Esophagus (tissue), 2 donors: ENCODE measurements at regions not wholly inside any gene's neighbourhood (a gene's known extent, or its start where the extent isn't known, plus 50 kb on each side); places are given as distances from the start of the nearest gene placed in this dataset.

Source experiments
- H3K27ac ChIP-seq, 2 donors: one replicate each; pipeline ENCODE4 v1.5.1; 2013; ENCODE audit warnings: low read depth in 2 of 2, mild to moderate bottlenecking in 2 of 2, inconsistent platforms in 1 of 2, low read length in 1 of 2, moderate library complexity in 1 of 2
- H3K27me3 ChIP-seq, 2 donors: one replicate each; pipeline ENCODE4 v1.6.1; 2013; ENCODE audit warnings: low read length in 2 of 2, control low read depth in 1 of 2, mild to moderate bottlenecking in 1 of 2; ENCODE audit not compliant: insufficient read depth in 2 of 2, control insufficient read depth in 1 of 2
- H3K36me3 ChIP-seq, 2 donors: one replicate each; pipeline ENCODE4 v1.6.1; 2013; ENCODE audit warnings: low read length in 1 of 2; ENCODE audit not compliant: control insufficient read depth in 2 of 2, insufficient read depth in 2 of 2
- H3K4me1 ChIP-seq, 2 donors: one replicate each; pipeline ENCODE4 v1.6.1; 2013; ENCODE audit warnings: low read length in 1 of 2; ENCODE audit not compliant: control insufficient read depth in 2 of 2, insufficient read depth in 2 of 2
- H3K4me3 ChIP-seq, 2 donors: one replicate each; pipeline ENCODE4 v1.5.1; 2013; ENCODE audit warnings: low read length in 2 of 2, mild to moderate bottlenecking in 2 of 2, low read depth in 1 of 2, moderate library complexity in 1 of 2
- H3K9me3 ChIP-seq, 2 donors: one replicate each; pipeline ENCODE4 v1.6.1; 2013; ENCODE audit warnings: mild to moderate bottlenecking in 2 of 2, low read depth in 1 of 2, low read length in 1 of 2, moderate library complexity in 1 of 2; ENCODE audit not compliant: control insufficient read depth in 2 of 2, insufficient read depth in 1 of 2
- WGBS, 2 donors: extraction: QIAGEN DNeasy Blood & Tissue Kit; methylation state at CpG; one replicate each; pipeline ENCODE4 v1.1.7; 2013; 5-methylcytosine and 5-hydroxymethylcytosine counted together
- donor health status: healthy with polysubstance abuse.
- donor health status: Bipolar disorder and iron deficiency.

DNA sequence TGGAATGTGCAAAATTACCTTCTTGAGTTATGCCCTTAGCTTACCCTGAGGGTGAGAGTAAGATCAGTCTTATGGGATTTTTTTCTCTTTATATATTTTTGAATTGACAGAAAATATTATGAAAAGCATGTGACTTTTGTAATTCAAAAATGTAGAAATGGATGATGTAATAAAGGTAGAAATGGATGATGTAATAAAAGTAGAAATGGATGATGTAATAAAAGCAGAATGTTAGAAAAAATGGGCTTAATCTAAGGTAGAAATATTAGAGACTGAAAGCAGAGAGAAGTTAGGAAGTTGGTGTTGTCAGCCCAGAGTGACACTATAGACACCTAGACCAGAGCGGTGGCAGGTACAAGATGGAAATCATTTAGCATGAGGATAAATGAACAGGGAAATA, 107.1 kb upstream of the THSD7B start:
- H3K27me3 ChIP-seq: no peaks in the 10 kb centered on the region
- no peak overlapping the region for H3K27ac ChIP-seq
- 92 to 100% methylated on average over 1 of the region's 1 CpG for WGBS, 2 donors
- no peaks in the 10 kb centered on the region for H3K36me3 ChIP-seq
- no peak overlapping the region for H3K4me3 ChIP-seq
- H3K9me3 ChIP-seq: no peaks in the 10 kb centered on the region
- H3K4me1 ChIP-seq: peaks cover 0 to 2% of the 10 kb centered on the region in 2 donors

DNA sequence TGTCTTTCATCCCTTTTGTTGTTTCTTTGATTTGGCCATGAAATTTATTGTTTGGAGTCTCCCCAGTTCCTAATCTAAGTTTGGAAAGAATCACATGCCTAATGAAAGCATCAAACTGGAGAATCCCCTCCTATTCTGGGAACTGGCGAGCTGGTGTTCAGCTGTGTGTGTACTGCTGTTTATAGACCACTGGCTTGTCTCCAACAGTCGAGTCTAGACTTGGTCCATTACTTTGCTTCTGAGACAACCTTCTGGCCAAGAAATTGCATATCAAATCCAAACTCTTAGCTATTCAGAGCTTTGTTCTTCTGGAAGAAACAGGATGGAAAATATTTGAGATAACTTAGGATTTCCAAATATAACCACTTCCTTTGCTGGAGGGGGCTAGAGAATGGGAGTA, 111.5 kb upstream of the THSD7B start:
- Histone ChIP-seq H3K27ac (no peak overlapping the region), H3K4me3 (no peak overlapping the region), H3K9me3 (no peaks in the 10 kb centered on the region), H3K4me1 (peaks cover 0 to 2% of the 10 kb centered on the region in 2 donors), H3K27me3 (no peaks in the 10 kb centered on the region), H3K36me3 (no peaks in the 10 kb centered on the region)
- 13 to 20% methylated on average over 2 of the region's 2 CpGs for WGBS, 2 donors

DNA sequence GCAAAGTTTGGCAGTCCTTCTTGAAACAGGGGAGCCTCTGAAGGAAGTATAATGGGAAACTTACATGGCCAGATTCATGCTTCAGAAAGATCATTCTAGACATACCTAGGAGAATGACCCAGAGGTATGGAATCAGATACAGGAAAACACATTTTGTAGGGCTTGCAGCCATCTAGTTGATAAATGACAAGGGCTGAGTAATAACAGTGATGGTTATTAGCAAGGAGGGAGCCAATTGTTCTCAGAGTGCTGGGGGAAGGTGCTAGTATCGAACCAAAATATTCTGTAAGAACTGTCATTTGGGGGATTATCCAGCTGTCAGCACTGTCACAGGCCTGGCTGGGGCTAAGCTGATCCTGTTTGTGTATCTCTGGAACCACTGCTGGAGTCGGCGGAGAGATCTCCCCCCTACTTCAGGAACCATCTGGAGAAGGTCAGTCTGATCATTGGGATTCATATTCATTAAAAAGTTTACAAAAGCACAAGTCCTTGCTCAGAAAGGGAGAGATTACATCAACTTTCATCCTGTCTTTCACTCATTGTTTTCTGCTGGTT, 113.8 kb upstream of the THSD7B start:
- H3K27ac ChIP-seq: no peak overlapping the region
- no peak overlapping the region for H3K4me3 ChIP-seq
- peaks cover 0 to 2% of the 10 kb centered on the region in 2 donors for H3K4me1 ChIP-seq
- H3K27me3 ChIP-seq: no peaks in the 10 kb centered on the region
- no peaks in the 10 kb centered on the region for H3K9me3 ChIP-seq
- WGBS, 2 donors: 55 to 60% methylated on average over 3 of the region's 3 CpGs
- no peaks in the 10 kb centered on the region for H3K36me3 ChIP-seq

DNA sequence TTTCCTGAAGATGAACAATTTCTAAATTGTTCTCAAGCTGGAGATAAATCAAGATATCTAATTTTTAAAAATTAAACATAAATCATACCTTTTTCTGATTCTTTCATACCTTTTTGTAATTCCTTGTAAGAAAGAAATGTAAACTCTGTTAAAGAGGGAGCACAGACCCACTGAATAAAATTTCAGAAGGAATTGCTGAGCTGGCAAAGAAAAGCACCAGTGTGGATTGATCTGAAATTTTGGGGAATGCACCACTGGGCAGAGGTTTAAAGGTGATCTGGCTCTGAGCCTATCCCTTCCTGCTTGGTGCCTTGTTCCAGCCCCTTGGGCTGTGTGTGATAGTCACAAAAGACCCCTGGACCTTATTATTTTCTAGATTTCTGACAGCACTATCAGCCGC, 118.3 kb upstream of the THSD7B start:
- Histone ChIP-seq H3K9me3 (no peaks in the 10 kb centered on the region), H3K27me3 (no peaks in the 10 kb centered on the region), H3K4me1 (no peaks in the 10 kb centered on the region), H3K36me3 (no peaks in the 10 kb centered on the region), H3K4me3 (no peak overlapping the region), H3K27ac (no peak overlapping the region)
- WGBS, 2 donors: 93 to 98% methylated on average over 1 of the region's 1 CpG

DNA sequence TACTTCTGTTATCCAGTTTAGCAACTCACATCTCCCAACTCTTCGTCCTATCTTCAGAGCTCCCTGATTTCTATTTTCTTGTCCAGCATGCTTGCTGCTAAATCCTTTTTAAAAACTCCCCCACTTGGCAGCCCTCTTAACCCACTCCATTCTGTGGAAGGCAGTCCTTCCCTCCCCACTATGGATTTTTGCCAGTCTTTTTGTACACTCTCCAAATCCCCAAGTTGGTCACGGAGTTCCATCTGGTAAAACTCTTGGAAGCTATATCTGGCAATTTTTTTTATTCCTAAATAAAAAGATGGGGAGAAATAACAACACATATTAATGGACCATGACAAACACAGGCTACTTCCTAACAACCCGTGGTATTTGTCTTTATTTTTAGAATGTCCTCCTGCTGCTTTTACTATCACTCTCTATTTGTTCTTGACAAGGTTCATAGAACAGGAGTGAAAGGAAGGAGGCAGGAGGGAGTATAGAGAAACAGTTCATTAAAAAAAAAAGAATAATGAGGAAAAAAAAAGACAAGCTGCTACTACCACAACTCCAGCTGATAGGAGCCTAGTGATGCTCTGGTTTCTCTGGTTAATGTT, 120.0 kb upstream of the THSD7B start:
- H3K4me3 ChIP-seq: no peak overlapping the region
- no peaks in the 10 kb centered on the region for H3K9me3 ChIP-seq
- no peaks in the 10 kb centered on the region for H3K4me1 ChIP-seq
- WGBS, 2 donors: 35 to 47% methylated on average over 3 of the region's 3 CpGs
- H3K27ac ChIP-seq: no peak overlapping the region
- no peaks in the 10 kb centered on the region for H3K27me3 ChIP-seq
- H3K36me3 ChIP-seq: no peaks in the 10 kb centered on the region

DNA sequence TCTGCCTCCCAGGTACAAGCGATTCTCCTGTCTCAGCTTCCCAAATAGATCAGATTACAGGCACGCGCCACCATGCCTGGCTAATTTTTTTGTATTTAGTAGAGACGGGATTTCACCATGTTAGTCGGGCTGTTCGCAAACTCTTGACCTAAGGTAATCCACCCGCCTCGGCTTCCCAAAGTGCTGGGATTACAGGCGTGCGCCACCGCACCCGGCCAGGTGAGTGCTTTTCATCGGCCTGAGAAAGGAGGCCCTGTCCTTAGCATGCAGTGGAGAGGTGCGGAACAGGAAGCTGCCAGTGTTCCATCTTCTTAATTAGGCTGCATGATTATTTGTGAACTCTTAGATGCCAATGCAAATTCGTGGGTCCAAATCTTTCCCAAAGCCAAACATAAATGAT, 125.7 kb upstream of the THSD7B start:
- H3K9me3 ChIP-seq: no peaks in the 10 kb centered on the region
- WGBS, 2 donors: 90 to 92% methylated on average over 15 of the region's 15 CpGs
- H3K27me3 ChIP-seq: no peaks in the 10 kb centered on the region

DNA sequence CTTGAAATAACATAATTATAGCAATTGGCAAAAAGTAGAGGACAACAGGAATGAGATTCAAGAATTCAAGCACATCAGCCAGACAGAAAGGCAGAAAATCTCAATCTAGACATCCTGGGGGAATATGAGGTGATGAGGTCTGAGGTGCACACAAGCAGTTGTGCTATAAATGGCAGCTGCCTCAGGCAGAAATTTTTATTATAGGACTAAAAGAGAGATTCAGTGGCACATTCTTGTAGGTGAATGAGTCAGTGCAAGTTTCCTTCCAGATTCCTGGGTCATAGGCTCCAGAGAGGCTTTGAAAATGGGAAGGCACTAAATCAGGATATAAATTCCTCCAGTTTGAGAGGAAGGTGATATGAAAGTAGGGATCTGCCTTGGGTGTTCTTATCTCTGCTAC, 127.2 kb upstream of the THSD7B start:
- no peaks in the 10 kb centered on the region for H3K4me1 ChIP-seq
- H3K9me3 ChIP-seq: no peaks in the 10 kb centered on the region
- no peaks in the 10 kb centered on the region for H3K36me3 ChIP-seq
- no peaks in the 10 kb centered on the region for H3K27me3 ChIP-seq
- no peak overlapping the region for H3K27ac ChIP-seq
- no peak overlapping the region for H3K4me3 ChIP-seq

More for the DNA sequence above, 125.7 kb upstream of the THSD7B start:
- H3K4me1 ChIP-seq: no peaks in the 10 kb centered on the region
- no peaks in the 10 kb centered on the region for H3K36me3 ChIP-seq
- no peak overlapping the region for H3K27ac ChIP-seq
- no peak overlapping the region for H3K4me3 ChIP-seq

DNA sequence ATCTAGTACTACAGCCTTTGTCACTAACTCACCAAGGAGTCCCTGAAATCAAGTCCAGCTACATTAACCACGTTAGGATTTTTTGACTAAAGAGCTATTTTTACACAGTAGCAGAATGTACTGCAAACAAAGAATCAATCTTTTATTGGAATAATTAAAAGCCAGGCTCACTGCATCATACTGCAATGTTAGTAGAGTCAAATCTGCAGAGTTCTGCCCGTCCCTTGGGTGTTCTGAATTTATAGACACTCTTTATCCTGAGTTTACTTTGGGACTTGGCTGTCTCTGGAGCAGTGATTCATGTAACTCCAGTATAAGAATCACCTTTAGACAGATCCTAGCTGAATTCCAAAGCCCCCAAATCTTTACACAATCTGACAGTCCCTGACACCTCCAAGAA, 127.9 kb upstream of the THSD7B start:
- Histone ChIP-seq H3K36me3 (no peaks in the 10 kb centered on the region), H3K27ac (no peak overlapping the region), H3K4me1 (no peaks in the 10 kb centered on the region), H3K9me3 (no peaks in the 10 kb centered on the region), H3K27me3 (no peaks in the 10 kb centered on the region), H3K4me3 (no peak overlapping the region)
- 30 to 33% methylated on average over 2 of the region's 2 CpGs for WGBS, 2 donors

DNA sequence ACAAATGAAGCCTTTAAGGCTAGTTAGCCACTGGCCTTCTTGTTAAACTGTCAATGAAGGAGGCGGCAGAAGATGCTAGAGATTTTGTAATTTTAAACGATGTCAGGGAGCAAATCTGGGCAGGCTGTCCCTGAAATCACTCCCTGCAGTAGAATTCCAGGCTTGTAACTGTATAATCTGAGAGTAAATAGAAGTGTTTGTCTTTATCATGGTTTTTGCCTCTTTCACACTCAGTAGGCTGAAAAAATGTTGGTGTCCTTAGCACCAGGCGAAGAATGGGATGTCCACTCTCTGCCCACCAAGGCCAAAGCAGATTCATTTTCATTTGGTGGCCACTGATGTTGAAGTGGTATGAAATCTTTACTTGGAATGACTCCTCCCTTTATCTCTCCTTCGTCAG, 136.9 kb upstream of the THSD7B start:
- Histone ChIP-seq H3K4me1 (no peaks in the 10 kb centered on the region), H3K27ac (no peak overlapping the region), H3K36me3 (no peaks in the 10 kb centered on the region), H3K9me3 (no peaks in the 10 kb centered on the region), H3K4me3 (no peak overlapping the region), H3K27me3 (no peaks in the 10 kb centered on the region)
- 67 to 72% methylated on average over 4 of the region's 4 CpGs for WGBS, 2 donors

DNA sequence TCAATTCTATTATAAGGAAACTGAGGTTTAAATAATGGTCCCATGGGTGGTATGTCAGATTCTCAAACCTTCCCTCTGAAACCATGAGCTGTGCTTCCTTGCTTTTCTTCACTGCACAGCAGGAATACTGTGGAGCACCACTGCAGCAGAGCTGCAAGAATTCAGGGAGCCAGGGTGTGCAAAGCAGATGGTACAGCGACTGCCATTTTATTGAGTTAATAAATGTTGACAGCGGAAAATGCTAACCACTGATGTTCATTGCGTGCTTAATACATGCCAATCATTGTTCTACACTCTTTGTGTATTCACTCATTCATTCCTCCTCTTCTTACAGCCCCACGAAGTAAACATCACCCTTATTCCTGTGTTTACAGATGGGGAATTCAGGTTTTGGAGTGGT, 152.2 kb upstream of the THSD7B start:
- Histone ChIP-seq H3K27me3 (no peaks in the 10 kb centered on the region), H3K4me3 (no peak overlapping the region), H3K36me3 (no peaks in the 10 kb centered on the region), H3K4me1 (no peaks in the 10 kb centered on the region), H3K9me3 (no peaks in the 10 kb centered on the region), H3K27ac (no peak overlapping the region)
- 54 to 80% methylated on average over 4 of the region's 4 CpGs for WGBS, 2 donors
